Hepatocyte (in vitro differentiated cells): ENCODE measurements at regions not wholly inside any gene's neighbourhood (a gene's known extent, or its start where the extent isn't known, plus 50 kb on each side); places are given as distances from the start of the nearest gene placed in this dataset.

Experiments
- CTCF ChIP-seq: fragments of 200-600 bp; sonication (generic); IDR thresholded peaks from 2 replicates; pipeline ENCODE4 v1.5.1; 2016; ENCODE audit warnings: antibody characterized with exemption, mild to moderate bottlenecking; ENCODE audit not compliant: poor library complexity
- EZH2 ChIP-seq: fragments of 200-600 bp; sonication (generic); IDR thresholded peaks from 2 replicates; pipeline ENCODE4 v1.6.1; 2016; ENCODE audit warnings: antibody characterized with exemption, mild to moderate bottlenecking, borderline replicate concordance

- TF ChIP-seq CTCF (no peak), EZH2 (no peak)
Measured at GRCh38 chr5:68384936-68385594, 169.5 kb downstream of the PIK3R1 start.
